ENCODE measurements at regions not wholly inside any gene's neighbourhood (a gene's known extent, or its start where the extent isn't known, plus 50 kb on each side); places are given as distances from the start of the nearest gene placed in this dataset.

GRCh38 chr4:186887752-186888151, 164.1 kb upstream of the FAT1 start:
- TF ChIP-seq RXRA (CRISPR knock-in tag; IDR thresholded peaks at IDR 0.05) (no peak), RAD21 (CRISPR knock-in tag; IDR thresholded peaks at IDR 0.05) (no peak), CTCF (CRISPR knock-in tag; IDR thresholded peaks at IDR 0.05) (no peak), ZNF549 (CRISPR knock-in tag; IDR thresholded peaks at IDR 0.05) (no peak), MAFK (conservative IDR thresholded peaks at IDR 0.05 in 1 of 2, IDR thresholded peaks at IDR 0.05 in 1 of 2; ENCODE audit: low read length in 2 of 2) (no peak), PITX1 (CRISPR knock-in tag; IDR thresholded peaks at IDR 0.05) (no peak)
- TF ChIP-seq, protein P1, sequence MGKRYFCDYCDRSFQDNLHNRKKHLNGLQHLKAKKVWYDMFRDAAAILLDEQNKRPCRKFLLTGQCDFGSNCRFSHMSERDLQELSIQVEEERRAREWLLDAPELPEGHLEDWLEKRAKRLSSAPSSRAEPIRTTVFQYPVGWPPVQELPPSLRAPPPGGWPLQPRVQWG (CRISPR knock-in tag; IDR thresholded peaks at IDR 0.05; ENCODE audit: borderline replicate concordance, low read depth): no peak
- TF ChIP-seq, protein P2, sequence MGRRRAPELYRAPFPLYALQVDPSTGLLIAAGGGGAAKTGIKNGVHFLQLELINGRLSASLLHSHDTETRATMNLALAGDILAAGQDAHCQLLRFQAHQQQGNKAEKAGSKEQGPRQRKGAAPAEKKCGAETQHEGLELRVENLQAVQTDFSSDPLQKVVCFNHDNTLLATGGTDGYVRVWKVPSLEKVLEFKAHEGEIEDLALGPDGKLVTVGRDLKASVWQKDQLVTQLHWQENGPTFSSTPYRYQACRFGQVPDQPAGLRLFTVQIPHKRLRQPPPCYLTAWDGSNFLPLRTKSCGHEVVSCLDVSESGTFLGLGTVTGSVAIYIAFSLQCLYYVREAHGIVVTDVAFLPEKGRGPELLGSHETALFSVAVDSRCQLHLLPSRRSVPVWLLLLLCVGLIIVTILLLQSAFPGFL (CRISPR knock-in tag; IDR thresholded peaks at IDR 0.05): no peak
